HG03280 (cell line): ENCODE measurements at regions not wholly inside any gene's neighbourhood (a gene's known extent, or its start where the extent isn't known, plus 50 kb on each side); places are given as distances from the start of the nearest gene placed in this dataset.
"Not testable (repeated sequence)": the region's sequence is repeated elsewhere in the genome, so short reads cannot be mapped to it uniquely, and the experiment has no call there.

Source experiments
- ATAC-seq: cut with Tn5 transposase; IDR thresholded peaks from one replicate; pipeline ENCODE4 v1.9.1; 2021; ENCODE audit warnings: mild to moderate bottlenecking, moderate library complexity; ENCODE audit not compliant: unreplicated experiment

GRCh38 chr7:115227473-115228235, 305.8 kb downstream of the MDFIC start:
- ATAC-seq, result no peak

GRCh38 chr7:115226410-115226809, 304.5 kb downstream of the MDFIC start:
- ATAC-seq, result no peak

- ATAC-seq, result no peak
Observed at GRCh38 chr7:115224922-115225321, 303.0 kb downstream of the MDFIC start.

DNA sequence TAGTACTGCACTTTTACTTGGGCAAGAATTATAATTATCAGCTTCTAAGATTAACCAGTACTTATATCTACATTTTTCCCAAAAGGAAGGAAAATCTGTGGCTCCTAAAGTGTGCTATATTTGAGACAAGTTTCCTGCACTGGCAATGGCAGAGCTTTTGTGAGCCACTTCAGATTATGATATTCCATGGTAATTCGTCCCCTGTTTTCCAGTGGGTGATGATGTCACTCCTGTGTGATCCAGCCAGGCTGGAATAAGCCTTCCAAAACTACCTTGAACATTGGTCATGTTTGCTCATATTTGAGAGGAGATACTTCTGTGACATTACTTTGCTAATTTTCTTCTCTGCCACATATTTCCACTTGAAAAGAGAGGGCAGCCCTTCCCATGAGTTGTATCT, 302.1 kb downstream of the MDFIC start:
- no peak for ATAC-seq

DNA sequence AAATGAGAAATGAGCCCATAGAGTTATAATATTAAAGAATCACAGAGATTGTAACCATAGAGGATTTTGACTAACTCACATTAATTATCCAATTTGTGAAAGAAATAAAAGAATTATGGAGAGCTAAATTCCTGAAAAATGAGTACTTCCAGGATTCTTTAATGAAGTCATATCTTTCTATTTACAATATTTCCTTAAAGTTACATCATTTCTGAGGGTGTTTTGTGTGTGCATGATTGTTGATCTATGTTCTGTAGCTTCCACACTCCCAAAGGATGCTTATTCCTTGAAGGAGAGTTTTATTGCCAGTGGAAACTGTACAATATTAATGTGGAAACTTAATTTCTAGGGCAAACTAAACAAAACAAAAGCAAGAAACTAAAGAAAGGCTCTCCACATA, 299.6 kb downstream of the MDFIC start:
- ATAC-seq, result no peak

DNA sequence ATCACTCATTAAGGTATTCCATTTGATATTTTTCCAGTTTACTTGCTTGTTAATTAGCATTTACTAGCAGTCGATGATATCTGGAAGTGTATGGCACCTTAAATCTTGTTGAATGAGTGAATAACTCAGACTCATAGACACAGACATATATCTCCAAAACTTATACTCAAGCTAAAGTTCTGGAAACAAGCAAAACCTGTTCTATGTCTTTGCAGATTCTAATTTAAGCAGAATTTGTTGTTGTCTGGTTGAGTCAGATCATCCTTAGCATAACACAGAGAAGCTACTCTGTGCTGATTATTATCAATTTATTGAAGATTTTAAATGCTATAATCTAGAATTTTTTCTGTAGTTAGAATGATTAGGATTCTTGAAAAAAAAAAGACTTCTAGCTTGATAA, 296.2 kb downstream of the MDFIC start:
- ATAC-seq, result no peak

DNA sequence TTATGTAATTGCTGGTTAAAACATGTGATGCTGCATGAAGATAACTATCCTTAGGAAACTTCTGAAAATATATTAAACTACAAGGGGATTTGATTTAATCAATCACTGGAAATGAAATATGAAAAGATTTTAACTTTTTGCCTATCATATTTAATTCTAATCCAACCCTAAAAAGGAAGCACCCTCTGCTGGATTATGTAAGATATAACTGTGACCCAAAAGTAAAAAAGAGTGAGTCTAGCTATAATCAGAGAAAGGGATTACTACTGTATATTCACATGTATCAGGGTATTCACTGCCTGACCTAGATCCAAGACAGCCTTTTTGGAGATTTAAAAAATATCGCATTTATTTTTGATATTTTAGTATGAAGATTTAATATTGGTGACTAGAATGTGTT, 295.5 kb downstream of the MDFIC start:
- no peak for ATAC-seq

GRCh38 chr7:115216652-115217051, 294.8 kb downstream of the MDFIC start:
- no peak for ATAC-seq

GRCh38 chr7:115211171-115211570, 289.3 kb downstream of the MDFIC start:
- no peak for ATAC-seq

DNA sequence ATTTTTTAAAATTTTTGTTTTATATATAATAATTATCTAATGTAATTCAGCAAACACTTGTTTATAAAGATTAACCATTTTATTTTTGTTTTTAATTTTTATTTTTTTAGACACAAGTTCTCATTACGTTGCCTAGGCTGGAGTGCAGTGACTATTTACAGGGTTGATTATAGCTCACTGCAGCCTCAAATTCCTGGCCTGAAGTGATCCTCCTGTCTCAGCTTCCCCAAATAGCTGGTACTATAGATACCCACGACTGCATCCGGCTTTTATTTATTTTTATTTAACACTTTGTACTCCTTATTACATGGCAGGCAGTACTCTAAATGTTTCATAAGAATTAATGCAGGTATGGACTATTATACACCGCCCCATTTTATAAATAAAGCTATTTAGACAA, 288.7 kb downstream of the MDFIC start:
- no peak for ATAC-seq

DNA sequence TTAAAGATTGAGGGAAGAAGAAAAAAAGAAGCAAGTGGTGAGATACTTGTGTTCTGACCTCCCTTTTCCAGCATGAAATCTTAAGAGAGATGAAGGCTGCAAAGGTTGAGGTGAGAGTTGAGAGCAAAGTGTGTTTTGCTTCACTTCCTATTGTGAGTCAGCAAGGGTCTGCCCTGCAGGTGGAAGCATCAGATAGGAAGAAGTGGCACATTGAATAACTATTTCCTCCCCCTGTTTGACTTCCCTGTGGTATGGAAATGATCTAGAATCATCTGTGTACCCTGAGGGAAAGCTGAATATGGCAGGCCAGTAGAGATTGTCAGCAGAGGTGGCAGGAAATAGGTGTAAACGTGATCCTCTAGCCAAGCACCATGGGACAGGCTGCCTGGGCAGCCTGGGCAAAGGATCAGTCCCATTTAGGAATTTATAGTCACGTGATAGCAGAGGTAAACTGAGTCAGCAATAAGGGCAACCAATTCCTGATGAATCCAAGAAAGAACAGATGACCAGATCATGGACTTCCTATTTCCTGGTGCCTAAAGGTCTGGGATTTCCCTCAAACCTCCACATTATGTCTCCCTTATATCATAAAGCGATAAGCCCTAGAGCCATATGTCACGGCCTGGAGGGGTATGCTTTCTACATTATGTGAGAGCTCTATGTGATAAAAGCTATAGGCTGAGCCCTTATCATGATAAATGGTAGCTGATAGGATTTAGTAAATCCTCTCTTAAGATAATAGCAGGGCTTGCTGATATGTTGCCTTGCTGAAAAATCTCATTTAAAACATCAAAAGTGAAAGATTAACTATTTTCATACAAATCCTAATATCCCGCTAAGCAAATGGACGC, 287.0 kb downstream of the MDFIC start:
- no peak for ATAC-seq

DNA sequence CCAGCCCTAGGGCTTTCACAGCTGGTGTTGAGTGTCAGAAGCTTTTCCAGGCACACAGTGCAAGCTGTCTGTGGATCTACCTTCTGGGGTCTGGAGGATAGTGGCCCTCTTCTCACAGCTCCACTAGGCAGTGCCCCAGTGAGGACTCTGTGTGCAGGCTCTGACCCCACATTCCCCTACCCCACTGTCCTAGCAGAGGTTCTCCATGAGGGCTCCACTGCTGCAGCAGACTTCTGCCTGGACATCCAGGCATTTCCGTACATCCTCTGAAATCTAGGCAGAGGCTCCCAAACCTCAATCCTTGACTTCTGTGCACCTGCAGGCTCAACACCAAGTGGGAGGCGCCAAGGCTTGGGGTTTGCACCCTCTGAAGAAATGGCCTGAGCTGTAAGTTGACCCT, 284.5 kb downstream of the MDFIC start:
- ATAC-seq, result not testable (repeated sequence)

DNA sequence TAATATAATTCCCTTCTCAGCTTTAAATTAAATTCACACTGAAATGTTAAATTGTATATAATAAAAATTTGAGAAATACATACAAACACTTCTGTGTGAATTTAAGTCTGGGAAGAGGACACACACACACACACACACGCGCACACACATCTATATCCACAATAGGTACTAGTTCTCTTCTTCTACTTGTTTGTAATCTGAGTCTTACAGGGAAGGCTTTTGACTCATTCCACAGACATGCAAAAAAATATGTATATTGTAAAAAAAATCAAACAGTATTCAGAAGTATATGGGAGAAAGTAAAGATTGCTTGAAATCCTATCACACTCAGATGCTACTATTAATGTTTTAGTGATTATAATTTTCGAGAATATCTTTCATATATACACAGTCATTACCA, 276.2 kb downstream of the MDFIC start:
- no peak for ATAC-seq

DNA sequence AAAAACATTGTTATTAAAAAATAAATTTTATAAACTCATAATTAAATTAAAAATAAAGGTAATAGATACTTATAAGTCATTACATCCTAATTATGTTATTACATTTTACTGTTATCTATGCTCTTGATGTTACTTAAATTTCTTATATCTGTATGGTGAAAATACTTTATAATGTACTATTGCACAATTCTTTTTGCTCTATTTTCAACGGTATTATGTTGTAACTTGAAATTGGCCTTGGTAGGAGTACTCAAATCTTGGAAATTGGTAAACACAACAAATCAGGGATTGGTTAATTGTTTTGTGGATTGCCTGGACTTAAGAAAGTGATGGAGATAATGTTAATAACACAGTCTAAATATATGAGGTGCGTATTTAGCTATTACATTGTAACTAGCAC, 273.3 kb downstream of the MDFIC start:
- ATAC-seq, result no peak

DNA sequence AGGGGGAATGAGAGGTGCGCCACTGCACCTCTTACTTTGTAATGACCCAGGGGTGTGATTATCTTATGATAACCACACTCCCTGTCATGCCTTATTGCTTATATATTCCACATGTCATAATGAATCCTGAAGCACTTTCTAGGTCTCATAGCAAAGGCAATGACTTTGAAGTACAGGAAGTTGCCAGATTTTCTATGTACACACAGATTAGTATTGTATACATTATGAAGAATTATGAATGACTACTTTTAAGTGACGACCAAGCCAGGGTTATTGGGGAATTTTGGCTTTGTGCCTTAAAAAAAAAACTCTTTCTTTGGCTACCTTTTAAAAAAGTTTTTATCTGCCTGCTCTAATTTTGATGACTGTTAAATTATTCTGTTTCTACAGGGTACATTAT, 269.6 kb downstream of the MDFIC start:
- ATAC-seq, result no peak

- no peak for ATAC-seq
Observed at GRCh38 chr7:115183431-115184057, 261.6 kb downstream of the MDFIC start.

- ATAC-seq, result no peak
Observed at GRCh38 chr7:115178835-115179234, 256.9 kb downstream of the MDFIC start.

DNA sequence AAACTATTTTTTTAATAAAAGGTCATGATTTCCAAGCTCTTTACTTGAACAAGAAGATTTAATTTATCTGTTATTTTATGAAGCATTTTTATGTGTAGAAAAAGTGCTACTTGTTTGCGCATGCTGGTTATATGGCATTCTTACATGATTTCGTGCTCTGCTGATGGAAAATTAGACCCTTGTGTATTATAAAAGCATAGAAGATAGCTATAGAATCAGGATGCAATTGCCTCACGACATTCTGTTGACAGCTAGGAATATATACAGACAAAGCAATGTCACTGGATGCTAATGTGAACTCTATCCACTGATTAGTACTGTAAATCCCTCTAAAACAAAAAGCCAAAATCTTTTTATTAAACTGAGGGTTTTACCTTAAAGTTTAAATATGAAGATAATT, 255.9 kb downstream of the MDFIC start:
- no peak for ATAC-seq

DNA sequence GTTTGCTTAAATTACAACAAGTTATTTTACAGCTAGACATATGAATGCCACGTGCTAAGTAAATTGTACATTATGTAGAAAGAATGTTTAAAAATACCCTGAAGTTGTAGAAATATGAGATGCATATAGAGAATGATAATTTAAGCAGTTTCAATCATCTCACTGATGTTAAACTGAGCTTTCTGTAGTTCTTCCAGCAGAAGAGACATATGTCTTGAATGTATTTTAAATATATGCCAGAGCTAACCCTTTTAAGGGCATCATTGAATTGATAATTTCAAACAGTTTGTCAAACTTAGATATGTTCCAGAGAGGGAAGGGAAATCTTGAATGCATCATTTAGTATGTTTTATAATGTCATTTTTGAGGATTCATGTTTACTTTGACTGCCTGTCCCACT, 255.2 kb downstream of the MDFIC start:
- no peak for ATAC-seq

DNA sequence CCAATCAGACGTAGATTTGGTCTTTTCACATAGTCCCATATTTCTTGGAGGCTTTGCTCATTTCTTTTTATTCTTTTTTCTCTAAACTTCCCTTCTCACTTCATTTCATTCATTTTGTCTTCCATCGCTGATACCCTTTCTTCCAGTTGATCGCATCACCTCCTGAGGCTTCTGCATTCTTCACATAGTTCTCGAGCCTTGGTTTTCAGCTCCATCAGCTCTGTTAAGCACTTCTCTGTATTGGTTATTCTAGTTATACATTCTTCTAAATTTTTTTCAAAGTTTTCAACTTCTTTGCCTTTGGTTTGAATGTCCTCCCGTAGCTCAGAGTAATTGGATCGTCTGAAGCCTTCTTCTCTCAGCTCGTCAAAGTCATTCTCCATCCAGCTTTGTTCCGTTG, 250.5 kb downstream of the MDFIC start:
- not testable (repeated sequence) for ATAC-seq

GRCh38 chr7:115153769-115154477, 232.0 kb downstream of the MDFIC start:
- ATAC-seq, result no peak
